ENCODE measurements at regions not wholly inside any gene's neighbourhood (a gene's known extent, or its start where the extent isn't known, plus 50 kb on each side); places are given as distances from the start of the nearest gene placed in this dataset.

GRCh38 chr5:158461240-158461854 lies 602.4 kb upstream of the CLINT1 start:
- TF ChIP-seq CTCF (IDR thresholded peaks at IDR 0.05; ENCODE audit: low read length) = no peak
- TF ChIP-seq EZH2 (optimal IDR thresholded peaks at IDR 0.05; ENCODE audit: low read depth, low read length) = no peak
- TF ChIP-seq EZH2phosphoT487 (IDR thresholded peaks at IDR 0.05; ENCODE audit: low read length) = no peak

Data from MM.1S (cell line).